Stimulated activated CD4-positive, alpha-beta T cell treated with anti-CD3 and anti-CD28 coated beads, TNF-alpha, amount 100 ng/mL, for 48 hours (primary cell): ENCODE measurements at regions not wholly inside any gene's neighbourhood (a gene's known extent, or its start where the extent isn't known, plus 50 kb on each side); places are given as distances from the start of the nearest gene placed in this dataset.

Experiments
- DNase-seq, 3 donors: peaks; one replicate each; pipeline ENCODE4 v3.0.0-alpha.2; 2020; ENCODE audit warnings: low read depth in 3 of 3

GRCh38 chr10:78248651-78249464 is 215.2 kb downstream of the RPS24 start:
- DNase-seq: no peak

GRCh38 chr10:78249690-78250089 is 216.0 kb downstream of the RPS24 start:
- no peak for DNase-seq

- no peak for DNase-seq
These were observed 216.8 kb downstream of the RPS24 start for GRCh38 chr10:78250313-78251015.

- DNase-seq: no peak
These were observed 217.3 kb downstream of the RPS24 start for GRCh38 chr10:78251016-78251385.

- DNase-seq: no peak
These were observed 218.6 kb downstream of the RPS24 start for GRCh38 chr10:78252286-78252685.

GRCh38 chr10:78253063-78253853 is 219.6 kb downstream of the RPS24 start:
- no peak for DNase-seq

- DNase-seq: no peak
These were observed 220.3 kb downstream of the RPS24 start for GRCh38 chr10:78254013-78254412.

DNA sequence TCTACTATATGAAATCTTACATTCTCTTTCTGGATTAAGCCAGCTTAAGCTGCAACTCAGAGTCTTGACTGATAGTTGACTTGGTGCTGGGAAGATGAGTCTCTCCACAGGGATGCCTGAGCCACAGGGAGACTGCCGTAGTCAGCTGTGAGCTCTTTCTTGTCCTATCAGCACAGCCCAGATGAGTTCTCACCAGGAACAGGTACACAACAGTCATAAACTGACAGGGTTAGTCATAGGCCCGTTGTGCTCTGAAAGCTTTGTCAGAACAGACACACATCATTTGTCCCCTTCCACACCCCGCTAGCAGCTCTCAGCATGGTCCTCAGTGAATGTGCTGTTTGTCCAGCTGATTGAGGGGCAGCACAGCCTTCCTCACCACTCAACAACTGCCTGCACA is 221.6 kb downstream of the RPS24 start:
- no peak for DNase-seq

GRCh38 chr10:78255796-78256638 is 222.4 kb downstream of the RPS24 start:
- no peak for DNase-seq

DNA sequence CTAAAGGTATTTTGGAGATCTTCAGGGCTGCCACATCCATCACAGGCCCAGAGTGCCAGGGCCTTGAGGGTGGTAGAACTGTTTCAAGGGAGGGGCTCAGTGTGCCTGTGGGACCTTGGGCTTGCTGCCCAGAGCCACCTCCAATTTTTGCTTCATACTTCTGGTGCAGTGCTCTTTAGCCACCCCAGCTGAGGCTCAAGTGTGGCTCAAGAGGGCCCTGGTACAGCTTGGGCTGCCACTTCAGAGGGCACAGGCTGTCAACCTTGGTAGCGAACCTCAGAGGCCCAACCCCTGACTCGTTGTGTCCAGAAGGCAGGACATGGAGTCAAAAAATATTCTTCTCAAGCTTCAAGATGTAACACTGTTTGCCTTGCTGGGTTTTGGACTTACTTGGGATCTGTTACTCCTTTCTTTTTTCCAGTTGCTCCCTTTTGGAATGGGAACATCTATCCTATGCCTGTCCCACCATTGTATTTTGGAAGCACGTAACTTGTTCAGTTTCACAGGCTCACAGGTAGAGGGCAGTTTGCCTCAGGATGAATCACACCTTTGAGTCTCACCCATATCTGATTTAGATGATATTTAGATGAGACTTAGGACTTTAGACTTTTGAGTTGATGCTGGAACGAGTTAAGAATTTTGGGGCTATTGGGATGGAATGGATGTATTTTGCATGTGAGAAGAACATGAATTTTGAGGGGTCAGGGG is 224.8 kb downstream of the RPS24 start:
- no peak for DNase-seq

- no peak for DNase-seq
These were observed 225.7 kb downstream of the RPS24 start for GRCh38 chr10:78259391-78259790.

- DNase-seq: no peak
These were observed 226.5 kb downstream of the RPS24 start for GRCh38 chr10:78260141-78260540.

DNA sequence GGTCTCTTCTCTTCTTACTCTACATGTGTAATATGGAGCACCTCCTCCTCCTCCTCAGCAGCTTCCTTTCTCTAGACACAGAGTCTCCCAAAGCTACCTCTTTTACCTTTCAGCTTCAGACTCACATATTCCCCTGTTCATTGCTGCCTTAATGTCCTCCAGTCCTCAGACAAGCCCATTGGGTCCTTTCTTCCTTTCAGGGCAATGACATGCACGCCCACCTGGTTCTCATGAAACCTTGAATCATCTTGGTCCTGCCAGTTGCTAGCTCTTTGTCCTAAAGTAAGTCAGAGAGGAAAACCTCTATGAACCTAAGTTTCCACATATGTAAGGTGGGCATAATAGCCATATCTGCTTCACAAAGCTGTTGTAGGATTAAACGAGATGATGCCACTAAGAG is 227.0 kb downstream of the RPS24 start:
- DNase-seq: no peak

DNA sequence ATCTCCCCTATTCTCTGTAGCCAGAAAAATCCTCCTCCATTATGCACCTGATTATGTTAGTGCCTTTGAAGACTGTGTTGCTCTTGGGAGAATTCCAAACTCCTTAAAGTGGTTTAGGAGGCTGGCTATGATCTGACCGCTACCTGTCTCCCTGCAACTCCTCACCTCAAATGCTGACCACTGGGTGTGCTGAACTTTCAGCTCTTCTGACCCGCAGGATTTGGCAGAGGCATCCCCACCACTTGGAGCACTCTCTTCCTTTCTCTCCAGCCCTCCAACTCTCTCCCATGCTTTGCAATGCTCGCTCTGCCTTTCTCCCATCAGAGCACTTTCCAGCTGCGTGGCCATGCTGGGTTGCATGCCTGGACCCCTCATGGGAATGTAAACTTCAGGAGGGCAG is 227.6 kb downstream of the RPS24 start:
- no peak for DNase-seq

- DNase-seq: no peak
These were observed 229.2 kb downstream of the RPS24 start for GRCh38 chr10:78262860-78263259.

- DNase-seq: no peak
These were observed 229.9 kb downstream of the RPS24 start for GRCh38 chr10:78263521-78263988.

GRCh38 chr10:78264361-78264760 is 230.7 kb downstream of the RPS24 start:
- no peak for DNase-seq

- no peak for DNase-seq
These were observed 233.2 kb downstream of the RPS24 start for GRCh38 chr10:78266741-78267469.

GRCh38 chr10:78267598-78267997 is 233.9 kb downstream of the RPS24 start:
- no peak for DNase-seq

- no peak for DNase-seq
These were observed 235.4 kb downstream of the RPS24 start for GRCh38 chr10:78269060-78269459.
